ENCODE measurements at regions not wholly inside any gene's neighbourhood (a gene's known extent, or its start where the extent isn't known, plus 50 kb on each side); places are given as distances from the start of the nearest gene placed in this dataset.

- no peak for DNase-seq
These were observed 55.4 kb upstream of the ATP5MC3 start for GRCh38 chr2:175236930-175237329.

GRCh38 chr2:175234650-175235049, 53.1 kb upstream of the ATP5MC3 start:
- no peak for DNase-seq

- DNase-seq: no peak
These were observed 52.6 kb upstream of the ATP5MC3 start for GRCh38 chr2:175234153-175234552.

GRCh38 chr2:175233135-175233719, 51.7 kb upstream of the ATP5MC3 start:
- no peak for DNase-seq

All from right forelimb (tissue), 1 donor.